GM10266 (cell line): ENCODE measurements at regions not wholly inside any gene's neighbourhood (a gene's known extent, or its start where the extent isn't known, plus 50 kb on each side); places are given as distances from the start of the nearest gene placed in this dataset.
"Not testable (repeated sequence)": the region's sequence is repeated elsewhere in the genome, so short reads cannot be mapped to it uniquely, and the experiment has no call there.

Experiments
- DNase-seq: peaks from one replicate; pipeline ENCODE4 v3.0.0; 2012; ENCODE audit errors: extremely low spot score
- TF ChIP-seq, protein P1 (sequence below): IDR thresholded peaks from 2 replicates; pipeline ENCODE4 v1.5.1; 2012; ENCODE audit warnings: mild to moderate bottlenecking, low read depth; ENCODE audit not compliant: control insufficient read depth, insufficient read depth; ENCODE audit errors: missing control alignments

GRCh38 chr6:144372116-144372515 is 87.0 kb downstream of the UTRN start:
- TF ChIP-seq, protein P1, sequence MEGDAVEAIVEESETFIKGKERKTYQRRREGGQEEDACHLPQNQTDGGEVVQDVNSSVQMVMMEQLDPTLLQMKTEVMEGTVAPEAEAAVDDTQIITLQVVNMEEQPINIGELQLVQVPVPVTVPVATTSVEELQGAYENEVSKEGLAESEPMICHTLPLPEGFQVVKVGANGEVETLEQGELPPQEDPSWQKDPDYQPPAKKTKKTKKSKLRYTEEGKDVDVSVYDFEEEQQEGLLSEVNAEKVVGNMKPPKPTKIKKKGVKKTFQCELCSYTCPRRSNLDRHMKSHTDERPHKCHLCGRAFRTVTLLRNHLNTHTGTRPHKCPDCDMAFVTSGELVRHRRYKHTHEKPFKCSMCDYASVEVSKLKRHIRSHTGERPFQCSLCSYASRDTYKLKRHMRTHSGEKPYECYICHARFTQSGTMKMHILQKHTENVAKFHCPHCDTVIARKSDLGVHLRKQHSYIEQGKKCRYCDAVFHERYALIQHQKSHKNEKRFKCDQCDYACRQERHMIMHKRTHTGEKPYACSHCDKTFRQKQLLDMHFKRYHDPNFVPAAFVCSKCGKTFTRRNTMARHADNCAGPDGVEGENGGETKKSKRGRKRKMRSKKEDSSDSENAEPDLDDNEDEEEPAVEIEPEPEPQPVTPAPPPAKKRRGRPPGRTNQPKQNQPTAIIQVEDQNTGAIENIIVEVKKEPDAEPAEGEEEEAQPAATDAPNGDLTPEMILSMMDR, result no peak
- DNase-seq, result no peak

- TF ChIP-seq, protein P1, result no peak
- DNase-seq, result no peak
Measured at GRCh38 chr6:144372611-144373594, 87.8 kb downstream of the UTRN start.

- not testable (repeated sequence) for DNase-seq
Measured at GRCh38 chr6:144374525-144374924, 89.4 kb downstream of the UTRN start.

GRCh38 chr6:144377586-144378210 is 92.6 kb downstream of the UTRN start:
- TF ChIP-seq, protein P1, result no peak
- DNase-seq, result no peak

DNA sequence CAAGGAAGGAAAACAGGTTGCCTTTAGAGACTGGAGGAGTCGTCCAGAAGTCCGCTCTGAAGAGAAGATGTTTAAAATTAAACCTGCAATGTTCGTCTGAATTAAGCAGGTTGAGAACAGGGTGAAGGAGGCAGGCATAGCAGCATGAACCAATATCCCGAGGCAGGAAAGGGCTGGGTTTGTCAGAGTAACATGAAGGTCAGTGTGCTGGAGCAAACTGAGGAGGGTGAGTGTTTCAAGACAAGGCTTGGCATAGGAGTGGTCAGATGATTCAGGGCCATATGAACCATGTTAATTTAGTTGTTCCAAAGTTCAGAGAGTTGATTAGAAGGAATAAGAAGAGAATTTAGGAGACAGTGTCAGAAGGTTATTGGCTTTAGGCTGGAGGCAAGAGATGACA is 93.3 kb downstream of the UTRN start:
- no peak for DNase-seq
- TF ChIP-seq, protein P1, result no peak

DNA sequence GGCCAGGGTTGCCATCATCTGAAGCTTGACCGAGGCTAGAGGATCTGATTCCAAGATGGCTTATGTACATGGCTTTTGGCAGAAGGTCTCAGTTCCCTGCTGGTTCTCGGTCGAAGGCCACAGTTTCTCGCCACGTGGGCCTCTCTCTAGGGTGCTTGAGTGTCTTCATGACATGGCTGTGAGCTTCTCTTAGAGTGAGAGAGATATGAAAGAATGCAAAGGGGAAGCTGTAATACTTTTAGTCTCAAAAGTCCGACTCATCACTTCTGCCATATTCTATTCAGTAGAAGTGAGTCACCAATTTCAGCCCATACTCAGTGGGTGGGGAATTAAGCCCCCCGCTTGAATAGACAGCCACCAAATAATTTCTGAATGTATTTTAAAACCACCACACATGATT is 94.2 kb downstream of the UTRN start:
- TF ChIP-seq, protein P1, result no peak
- no peak for DNase-seq

DNA sequence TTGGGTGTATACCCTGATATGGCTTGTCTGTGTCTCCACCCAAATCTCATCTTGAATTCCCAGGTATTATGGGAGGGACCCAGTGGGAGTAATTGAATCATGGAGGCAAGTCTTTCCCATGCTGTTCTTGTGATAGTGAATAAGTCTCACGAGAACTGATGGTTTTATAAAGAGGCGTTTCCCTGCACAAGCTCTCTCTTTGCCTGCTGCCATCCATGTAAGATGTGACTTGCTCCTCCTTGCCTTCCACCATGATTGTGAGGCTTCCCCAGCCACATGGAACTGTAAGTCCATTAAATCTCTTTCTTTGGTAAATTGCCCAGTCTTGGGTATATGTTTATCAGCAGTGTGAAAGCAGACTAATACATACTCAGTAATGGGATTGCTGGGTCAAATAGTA is 96.4 kb downstream of the UTRN start:
- not testable (repeated sequence) for DNase-seq

DNA sequence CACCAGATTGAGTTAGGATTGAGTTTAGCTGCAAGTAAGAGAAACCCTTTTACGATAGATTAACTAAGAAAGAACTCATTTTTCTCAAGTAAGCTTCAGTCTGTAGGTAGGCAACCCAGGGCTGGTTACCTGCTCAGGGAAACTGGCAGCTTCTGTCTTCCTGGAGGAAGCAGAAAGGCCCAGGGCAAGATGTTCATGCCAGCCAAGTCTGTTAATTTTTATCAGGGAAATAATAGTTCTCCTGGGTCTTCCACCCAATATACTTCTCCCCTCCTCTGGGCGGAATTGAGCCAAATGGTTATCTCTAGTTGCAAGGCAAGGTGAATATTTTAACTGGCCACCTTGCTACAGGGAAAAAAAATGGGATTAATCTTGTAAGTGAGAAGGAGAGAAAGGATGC is 98.2 kb downstream of the UTRN start:
- TF ChIP-seq, protein P1, result no peak
- DNase-seq, result no peak
